ENCODE measurements at regions not wholly inside any gene's neighbourhood (a gene's known extent, or its start where the extent isn't known, plus 50 kb on each side); places are given as distances from the start of the nearest gene placed in this dataset.

DNA sequence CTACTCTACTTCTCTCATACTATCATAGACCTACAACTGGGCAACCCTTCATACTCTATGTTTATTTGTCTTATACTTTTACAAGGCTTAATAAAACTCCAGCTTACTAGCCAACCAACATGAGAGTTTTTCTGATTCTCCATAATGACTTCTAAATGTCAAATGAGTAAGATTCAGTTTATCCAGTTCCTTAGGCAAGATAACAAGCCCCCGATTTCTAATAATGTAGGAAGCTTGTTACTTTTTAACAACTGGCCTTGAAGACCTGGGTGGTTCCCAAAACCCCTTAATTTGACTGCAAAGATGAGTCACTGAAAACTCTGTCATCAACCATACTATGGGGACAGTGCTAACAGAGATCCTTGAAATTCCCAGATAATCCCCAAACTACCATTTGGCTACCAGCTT, 294.6 kb upstream of the ACTBL2 start:
- Mint-ChIP-seq H3K4me3 (no peak overlapping the region), H3K27me3 (no peaks in the 10 kb centered on the region), H3K36me3 (ENCODE audit: low read depth) (no peaks in the 10 kb centered on the region), H3K9me3 (no peaks in the 10 kb centered on the region), H3K4me1 (ENCODE audit: low read depth) (no peaks in the 10 kb centered on the region), H3K27ac (no peak overlapping the region)
- intact Hi-C loops (cut with micrococcal nuclease), result no loop called here
- ATAC-seq, result no peak
- ChIA-PET POLR2A (interaction anchor here (1.2 kb wide), 1 partner anchor 9 kb away, joined by 3 read pairs; no protein-coding TSS in a partner anchor), CTCF (interaction anchor here (1.6 to 2.9 kb wide), 2 partner anchors 9 to 685 kb away, joined by 6 to 40 read pairs; partner anchors contain the start of gene PLK2)
- no peak for DNase-seq
- TF ChIP-seq, protein P1, sequence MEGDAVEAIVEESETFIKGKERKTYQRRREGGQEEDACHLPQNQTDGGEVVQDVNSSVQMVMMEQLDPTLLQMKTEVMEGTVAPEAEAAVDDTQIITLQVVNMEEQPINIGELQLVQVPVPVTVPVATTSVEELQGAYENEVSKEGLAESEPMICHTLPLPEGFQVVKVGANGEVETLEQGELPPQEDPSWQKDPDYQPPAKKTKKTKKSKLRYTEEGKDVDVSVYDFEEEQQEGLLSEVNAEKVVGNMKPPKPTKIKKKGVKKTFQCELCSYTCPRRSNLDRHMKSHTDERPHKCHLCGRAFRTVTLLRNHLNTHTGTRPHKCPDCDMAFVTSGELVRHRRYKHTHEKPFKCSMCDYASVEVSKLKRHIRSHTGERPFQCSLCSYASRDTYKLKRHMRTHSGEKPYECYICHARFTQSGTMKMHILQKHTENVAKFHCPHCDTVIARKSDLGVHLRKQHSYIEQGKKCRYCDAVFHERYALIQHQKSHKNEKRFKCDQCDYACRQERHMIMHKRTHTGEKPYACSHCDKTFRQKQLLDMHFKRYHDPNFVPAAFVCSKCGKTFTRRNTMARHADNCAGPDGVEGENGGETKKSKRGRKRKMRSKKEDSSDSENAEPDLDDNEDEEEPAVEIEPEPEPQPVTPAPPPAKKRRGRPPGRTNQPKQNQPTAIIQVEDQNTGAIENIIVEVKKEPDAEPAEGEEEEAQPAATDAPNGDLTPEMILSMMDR (IDR thresholded peaks at IDR 0.05), result no peak

DNA sequence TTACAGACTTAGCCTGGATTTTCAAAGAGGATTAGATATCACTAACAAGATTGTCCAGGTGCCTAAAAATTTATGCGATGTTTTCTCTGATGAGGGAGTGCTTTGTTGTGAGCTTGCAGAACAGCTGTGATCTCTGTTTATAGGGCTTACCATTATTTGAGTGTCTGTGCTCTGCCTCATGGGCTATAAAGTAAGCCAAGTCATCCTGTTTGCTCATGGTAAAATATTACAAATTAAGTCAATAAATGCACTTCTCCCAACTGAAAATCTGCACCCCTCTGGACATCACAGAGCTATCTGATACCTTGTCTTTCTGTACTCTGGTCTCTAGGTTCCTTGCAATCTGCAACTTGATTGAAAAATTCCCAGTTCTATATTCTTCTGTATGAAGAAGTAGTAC, 293.4 kb upstream of the ACTBL2 start:
- ATAC-seq (no peak), DNase-seq (no peak)
- TF ChIP-seq, protein P1 (IDR thresholded peaks at IDR 0.05), result no peak
- POLR2A ChIA-PET, result interaction anchor here (1.2 kb wide), 1 partner anchor 8 kb away, joined by 3 read pairs; no protein-coding TSS in a partner anchor
- Mint-ChIP-seq H3K27ac (no peak overlapping the region), H3K4me3 (no peak overlapping the region), H3K4me1 (ENCODE audit: low read depth) (no peaks in the 10 kb centered on the region), H3K27me3 (no peaks in the 10 kb centered on the region), H3K36me3 (ENCODE audit: low read depth) (no peaks in the 10 kb centered on the region), H3K9me3 (no peaks in the 10 kb centered on the region)
- intact Hi-C loops (cut with micrococcal nuclease), result no loop called here
- CTCF ChIA-PET, result interaction anchor here (1.6 to 1.8 kb wide), 2 partner anchors 8 to 685 kb away, joined by 6 to 7 read pairs; no protein-coding TSS in a partner anchor

DNA sequence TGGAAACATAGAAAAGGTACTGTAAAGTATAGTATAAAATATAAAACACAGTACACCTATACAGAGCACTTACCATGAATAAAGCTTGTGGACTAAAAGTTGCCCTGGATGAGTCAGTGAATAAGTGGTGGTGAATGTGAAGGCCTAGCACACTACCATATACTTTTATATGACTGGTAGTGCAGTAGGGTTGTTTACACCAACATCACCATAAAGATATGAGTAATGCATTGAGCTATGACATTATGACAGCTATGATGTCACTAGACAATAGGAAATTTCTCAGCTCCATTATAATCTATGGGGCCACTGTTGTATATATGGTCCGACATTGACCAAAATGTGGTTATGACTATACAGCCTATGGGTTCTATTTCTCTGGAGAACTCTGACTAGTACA, 291.8 kb upstream of the ACTBL2 start:
- DNase-seq, result no peak
- no peak overlapping the region for H3K4me3 Mint-ChIP-seq
- ChIA-PET CTCF (no interaction called here), POLR2A (no interaction called here)
- no peaks in the 10 kb centered on the region for H3K36me3 Mint-ChIP-seq (ENCODE audit: low read depth)
- peaks cover 3% of the 10 kb centered on the region for H3K27me3 Mint-ChIP-seq
- TF ChIP-seq, protein P1 (IDR thresholded peaks at IDR 0.05), result no peak
- no peak overlapping the region for H3K27ac Mint-ChIP-seq
- no peaks in the 10 kb centered on the region for H3K9me3 Mint-ChIP-seq
- no peaks in the 10 kb centered on the region for H3K4me1 Mint-ChIP-seq (ENCODE audit: low read depth)
- intact Hi-C loops (cut with micrococcal nuclease), result no loop called here
- no peak for ATAC-seq

DNA sequence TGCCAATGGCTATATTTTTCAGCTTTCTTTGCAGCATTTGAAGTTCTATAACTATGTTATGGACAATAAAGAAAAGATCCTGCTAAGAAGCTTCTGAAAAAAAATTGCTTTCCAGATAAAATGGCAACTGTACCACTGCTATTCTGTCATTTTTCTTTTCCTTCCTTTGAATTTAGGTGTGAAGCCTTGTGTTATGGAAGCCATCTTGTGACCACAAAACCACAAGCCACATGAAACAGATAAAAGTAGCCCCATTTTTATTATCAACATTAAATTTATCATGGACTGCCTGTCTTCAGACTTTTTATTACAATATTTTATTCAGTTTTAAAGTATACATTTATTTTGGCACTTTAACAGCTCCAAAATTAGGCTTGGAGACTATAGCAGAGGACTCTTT, 289.9 kb upstream of the ACTBL2 start:
- Mint-ChIP-seq H3K4me3 (no peak overlapping the region), H3K36me3 (ENCODE audit: low read depth) (no peaks in the 10 kb centered on the region), H3K4me1 (ENCODE audit: low read depth) (no peaks in the 10 kb centered on the region), H3K27ac (no peak overlapping the region), H3K27me3 (peaks cover 3% of the 10 kb centered on the region), H3K9me3 (no peaks in the 10 kb centered on the region)
- no peak for ATAC-seq
- CTCF ChIA-PET, result interaction anchor here (0.8 kb wide), 1 partner anchor 689 kb away, joined by 3 read pairs; no protein-coding TSS in a partner anchor
- TF ChIP-seq, protein P1 (IDR thresholded peaks at IDR 0.05), result no peak
- intact Hi-C loops (cut with micrococcal nuclease), result no loop called here
- DNase-seq, result no peak
- POLR2A ChIA-PET, result no interaction called here

DNA sequence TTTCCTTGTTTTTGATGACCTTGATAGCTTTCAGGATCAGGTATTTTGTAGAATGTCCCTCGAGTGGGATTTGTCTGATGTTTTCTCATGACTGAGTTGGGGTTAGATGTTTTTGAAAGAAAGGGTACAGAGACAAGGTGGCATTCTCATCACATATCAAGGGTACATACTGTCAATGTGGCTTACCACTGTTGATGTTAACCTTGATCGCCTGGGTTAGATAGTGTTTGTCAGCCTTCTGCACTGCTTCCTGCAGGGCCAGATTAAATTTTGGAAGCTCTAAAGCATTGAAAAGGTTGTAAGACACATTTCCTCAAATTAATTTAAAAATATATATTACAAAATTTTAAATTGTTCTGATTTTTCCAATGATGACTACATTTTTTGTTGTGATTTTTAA, 287.4 kb upstream of the ACTBL2 start:
- POLR2A ChIA-PET, result no interaction called here
- CTCF ChIA-PET, result interaction anchor here (1.9 kb wide), 1 partner anchor 9 kb away, joined by 6 read pairs; no protein-coding TSS in a partner anchor
- Mint-ChIP-seq H3K36me3 (ENCODE audit: low read depth) (no peaks in the 10 kb centered on the region), H3K9me3 (no peaks in the 10 kb centered on the region), H3K27ac (no peak overlapping the region), H3K27me3 (peaks cover 3% of the 10 kb centered on the region), H3K4me1 (ENCODE audit: low read depth) (no peaks in the 10 kb centered on the region), H3K4me3 (no peak overlapping the region)
- no peak for ATAC-seq
- no peak for DNase-seq
- intact Hi-C loops (cut with micrococcal nuclease), result no loop called here
- TF ChIP-seq, protein P1 (IDR thresholded peaks at IDR 0.05), result no peak
